ENCODE measurements at regions not wholly inside any gene's neighbourhood (a gene's known extent, or its start where the extent isn't known, plus 50 kb on each side); places are given as distances from the start of the nearest gene placed in this dataset.
"Not testable (repeated sequence)": the region's sequence is repeated elsewhere in the genome, so short reads cannot be mapped to it uniquely, and the experiment has no call there.

- H3K4me1 ChIP-seq (ENCODE audit: control insufficient read depth in 4 of 4, insufficient read depth in 4 of 4, low read length in 3 of 4), result no peaks in the 10 kb centered on the region
- no peak overlapping the region for H3K4me3 ChIP-seq (ENCODE audit: low read depth in 1 of 3, low read length in 3 of 3)
- H3K36me3 ChIP-seq (ENCODE audit: control insufficient read depth in 4 of 4, insufficient read depth in 3 of 4, low read depth in 1 of 4, low read length in 3 of 4), result no peaks in the 10 kb centered on the region
- H3K9me3 ChIP-seq (ENCODE audit: control insufficient read depth in 4 of 4, low read length in 3 of 4), result no peaks in the 10 kb centered on the region
- DNase-seq (ENCODE audit: low spot score), result no peak
- H3K27me3 ChIP-seq (ENCODE audit: control insufficient read depth in 4 of 4, insufficient read depth in 4 of 4, low read length in 3 of 4), result no peaks in the 10 kb centered on the region
- no peak overlapping the region for H3K27ac ChIP-seq (ENCODE audit: low read depth in 1 of 2, low read length in 2 of 2)
- 51% methylated on average over 1 of the region's 1 CpG for WGBS
- no peak overlapping the region for H3K9ac ChIP-seq (ENCODE audit: low read depth in 1 of 2, low read length in 2 of 2)
- TF ChIP-seq HNF4G (IDR thresholded peaks at IDR 0.05), result no peak
- TF ChIP-seq, protein P1, sequence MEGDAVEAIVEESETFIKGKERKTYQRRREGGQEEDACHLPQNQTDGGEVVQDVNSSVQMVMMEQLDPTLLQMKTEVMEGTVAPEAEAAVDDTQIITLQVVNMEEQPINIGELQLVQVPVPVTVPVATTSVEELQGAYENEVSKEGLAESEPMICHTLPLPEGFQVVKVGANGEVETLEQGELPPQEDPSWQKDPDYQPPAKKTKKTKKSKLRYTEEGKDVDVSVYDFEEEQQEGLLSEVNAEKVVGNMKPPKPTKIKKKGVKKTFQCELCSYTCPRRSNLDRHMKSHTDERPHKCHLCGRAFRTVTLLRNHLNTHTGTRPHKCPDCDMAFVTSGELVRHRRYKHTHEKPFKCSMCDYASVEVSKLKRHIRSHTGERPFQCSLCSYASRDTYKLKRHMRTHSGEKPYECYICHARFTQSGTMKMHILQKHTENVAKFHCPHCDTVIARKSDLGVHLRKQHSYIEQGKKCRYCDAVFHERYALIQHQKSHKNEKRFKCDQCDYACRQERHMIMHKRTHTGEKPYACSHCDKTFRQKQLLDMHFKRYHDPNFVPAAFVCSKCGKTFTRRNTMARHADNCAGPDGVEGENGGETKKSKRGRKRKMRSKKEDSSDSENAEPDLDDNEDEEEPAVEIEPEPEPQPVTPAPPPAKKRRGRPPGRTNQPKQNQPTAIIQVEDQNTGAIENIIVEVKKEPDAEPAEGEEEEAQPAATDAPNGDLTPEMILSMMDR (IDR thresholded peaks at IDR 0.05; ENCODE audit: low read depth, low read length, missing input control), result no peak
- TF ChIP-seq JUND (IDR thresholded peaks at IDR 0.05), result no peak
- TF ChIP-seq NR2F2 (IDR thresholded peaks at IDR 0.05), result no peak
- TF ChIP-seq YY1 (IDR thresholded peaks at IDR 0.05), result no peak
- TF ChIP-seq EGR1 (IDR thresholded peaks at IDR 0.05; ENCODE audit: low read depth in 2 of 2), result no peak
- TF ChIP-seq TAF1 (conservative IDR thresholded peaks at IDR 0.05), result no peak
- no peak for TF ChIP-seq FOXA2 (IDR thresholded peaks at IDR 0.05)
- no peak for TF ChIP-seq SP1 (IDR thresholded peaks at IDR 0.05)
- TF ChIP-seq FOXA1 (IDR thresholded peaks at IDR 0.05), result no peak
- TF ChIP-seq RAD21 (IDR thresholded peaks at IDR 0.05), result no peak
- no peak for TF ChIP-seq ATF3 (IDR thresholded peaks at IDR 0.05)
- TF ChIP-seq REST (IDR thresholded peaks at IDR 0.05), result no peak
Observed at GRCh38 chr12:67546746-67547145, 101.8 kb upstream of the DYRK2 start.

GRCh38 chr12:67555075-67555717 is 93.3 kb upstream of the DYRK2 start:
- not testable (repeated sequence) for H3K9ac ChIP-seq (ENCODE audit: low read depth in 1 of 2, low read length in 2 of 2); H3K27ac ChIP-seq (ENCODE audit: low read depth in 1 of 2, low read length in 2 of 2); H3K4me1 ChIP-seq (ENCODE audit: control insufficient read depth in 4 of 4, insufficient read depth in 4 of 4, low read length in 3 of 4); H3K4me3 ChIP-seq (ENCODE audit: low read depth in 1 of 3, low read length in 3 of 3); H3K27me3 ChIP-seq (ENCODE audit: control insufficient read depth in 4 of 4, insufficient read depth in 4 of 4, low read length in 3 of 4); DNase-seq (ENCODE audit: low spot score); H3K9me3 ChIP-seq (ENCODE audit: control insufficient read depth in 4 of 4, low read length in 3 of 4); H3K36me3 ChIP-seq (ENCODE audit: control insufficient read depth in 4 of 4, insufficient read depth in 3 of 4, low read depth in 1 of 4, low read length in 3 of 4)
- WGBS, result 41% methylated on average over 8 of the region's 8 CpGs

DNA sequence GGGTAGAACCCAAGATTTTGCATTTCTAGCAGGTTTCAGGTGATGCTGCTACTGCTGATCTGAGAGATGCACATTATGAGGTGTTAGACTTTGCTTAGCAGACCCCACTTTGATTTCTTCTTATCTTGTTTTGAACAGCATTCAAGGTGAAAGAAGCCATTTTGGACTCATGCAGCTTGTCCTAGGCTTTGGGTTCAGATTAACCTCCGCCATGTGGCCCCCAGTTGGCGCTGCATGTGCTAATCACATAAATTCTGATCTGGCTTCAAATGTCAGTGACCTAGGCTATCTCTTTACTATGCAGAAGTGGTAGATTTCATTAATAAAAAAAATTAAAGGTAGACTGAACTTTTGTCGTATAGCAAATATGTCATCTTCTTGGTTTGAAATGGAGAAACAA is 89.8 kb upstream of the DYRK2 start:
- no peaks in the 10 kb centered on the region for H3K36me3 ChIP-seq (ENCODE audit: control insufficient read depth in 4 of 4, insufficient read depth in 3 of 4, low read depth in 1 of 4, low read length in 3 of 4)
- H3K4me1 ChIP-seq (ENCODE audit: control insufficient read depth in 4 of 4, insufficient read depth in 4 of 4, low read length in 3 of 4), result no peaks in the 10 kb centered on the region
- no peaks in the 10 kb centered on the region for H3K27me3 ChIP-seq (ENCODE audit: control insufficient read depth in 4 of 4, insufficient read depth in 4 of 4, low read length in 3 of 4)
- H3K9me3 ChIP-seq (ENCODE audit: control insufficient read depth in 4 of 4, low read length in 3 of 4), result peaks cover 2 to 22% (median 11%) of the 10 kb centered on the region in 4 donors
- no peak overlapping the region for H3K9ac ChIP-seq (ENCODE audit: low read depth in 1 of 2, low read length in 2 of 2)
- 92% methylated on average over 3 of the region's 3 CpGs for WGBS
- TF ChIP-seq SP1 (IDR thresholded peaks at IDR 0.05) (no peak), EGR1 (IDR thresholded peaks at IDR 0.05; ENCODE audit: low read depth in 2 of 2) (no peak), TAF1 (conservative IDR thresholded peaks at IDR 0.05) (no peak), FOXA2 (IDR thresholded peaks at IDR 0.05) (no peak), REST (IDR thresholded peaks at IDR 0.05) (no peak), JUND (IDR thresholded peaks at IDR 0.05) (no peak), HNF4A (conservative IDR thresholded peaks at IDR 0.05) (no peak)
- no peak for DNase-seq (ENCODE audit: low spot score)
- H3K4me3 ChIP-seq (ENCODE audit: low read depth in 1 of 3, low read length in 3 of 3), result no peak overlapping the region
- no peak overlapping the region for H3K27ac ChIP-seq (ENCODE audit: low read depth in 1 of 2, low read length in 2 of 2)
